ENCODE measurements at regions not wholly inside any gene's neighbourhood (a gene's known extent, or its start where the extent isn't known, plus 50 kb on each side); places are given as distances from the start of the nearest gene placed in this dataset.
"Not testable (repeated sequence)": the region's sequence is repeated elsewhere in the genome, so short reads cannot be mapped to it uniquely, and the experiment has no call there.

- no peak for DNase-seq (ENCODE audit: low read depth in 2 of 2)
These were observed 1558.6 kb upstream of the RAG2 start for GRCh38 chr11:38156495-38157146.

- DNase-seq (ENCODE audit: low read depth in 2 of 2), result no peak
These were observed 1557.8 kb upstream of the RAG2 start for GRCh38 chr11:38155856-38156255.

- DNase-seq (ENCODE audit: low read depth in 2 of 2), result no peak
These were observed 1555.9 kb upstream of the RAG2 start for GRCh38 chr11:38153985-38154384.

- DNase-seq (ENCODE audit: low read depth in 2 of 2), result no peak
These were observed 1545.8 kb upstream of the RAG2 start for GRCh38 chr11:38143852-38144251.

- no peak for DNase-seq (ENCODE audit: low read depth in 2 of 2)
These were observed 1540.9 kb upstream of the RAG2 start for GRCh38 chr11:38138972-38139371.

GRCh38 chr11:38136887-38137286 is 1538.9 kb upstream of the RAG2 start:
- no peak for DNase-seq (ENCODE audit: low read depth in 2 of 2)

GRCh38 chr11:38131535-38131934 is 1533.5 kb upstream of the RAG2 start:
- DNase-seq (ENCODE audit: low read depth in 2 of 2), result no peak

GRCh38 chr11:38130976-38131375 is 1532.9 kb upstream of the RAG2 start:
- DNase-seq (ENCODE audit: low read depth in 2 of 2), result no peak

- no peak for DNase-seq (ENCODE audit: low read depth in 2 of 2)
These were observed 1532.5 kb upstream of the RAG2 start for GRCh38 chr11:38130514-38130913.

- DNase-seq (ENCODE audit: low read depth in 2 of 2), result no peak
These were observed 1525.6 kb upstream of the RAG2 start for GRCh38 chr11:38123673-38124072.

GRCh38 chr11:38116616-38117015 is 1518.6 kb upstream of the RAG2 start:
- DNase-seq (ENCODE audit: low read depth in 2 of 2), result not testable (repeated sequence)

- DNase-seq (ENCODE audit: low read depth in 2 of 2), result not testable (repeated sequence)
These were observed 1517.3 kb upstream of the RAG2 start for GRCh38 chr11:38115381-38115780.

- no peak for DNase-seq (ENCODE audit: low read depth in 2 of 2)
These were observed 1502.9 kb upstream of the RAG2 start for GRCh38 chr11:38100836-38101462.

- DNase-seq (ENCODE audit: low read depth in 2 of 2), result no peak
These were observed 1497.2 kb upstream of the RAG2 start for GRCh38 chr11:38095268-38095667.

GRCh38 chr11:38089726-38090125 is 1491.7 kb upstream of the RAG2 start:
- DNase-seq (ENCODE audit: low read depth in 2 of 2), result no peak

- DNase-seq (ENCODE audit: low read depth in 2 of 2), result no peak
These were observed 1462.9 kb upstream of the RAG2 start for GRCh38 chr11:38060920-38061319.

GRCh38 chr11:38060136-38060535 is 1462.1 kb upstream of the RAG2 start:
- no peak for DNase-seq (ENCODE audit: low read depth in 2 of 2)

GRCh38 chr11:38046571-38047135 is 1448.6 kb upstream of the RAG2 start:
- no peak for DNase-seq (ENCODE audit: low read depth in 2 of 2)

GRCh38 chr11:38043060-38043459 is 1445.0 kb upstream of the RAG2 start:
- DNase-seq (ENCODE audit: low read depth in 2 of 2), result no peak

- no peak for DNase-seq (ENCODE audit: low read depth in 2 of 2)
These were observed 1440.7 kb upstream of the RAG2 start for GRCh38 chr11:38038777-38039176.

- no peak for DNase-seq (ENCODE audit: low read depth in 2 of 2)
These were observed 1421.2 kb upstream of the RAG2 start for GRCh38 chr11:38019072-38019775.

GRCh38 chr11:38014405-38014804 is 1416.4 kb upstream of the RAG2 start:
- no peak for DNase-seq (ENCODE audit: low read depth in 2 of 2)

GRCh38 chr11:38013157-38013556 is 1415.1 kb upstream of the RAG2 start:
- no peak for DNase-seq (ENCODE audit: low read depth in 2 of 2)
